HEK293T (cell line): ENCODE measurements at regions not wholly inside any gene's neighbourhood (a gene's known extent, or its start where the extent isn't known, plus 50 kb on each side); places are given as distances from the start of the nearest gene placed in this dataset.

ENCODE experiments used
- ELF4 ChIP-seq: fragments of 450-650 bp; IDR thresholded peaks from 2 replicates; pipeline ENCODE4 v1.6.1; 2017; ENCODE audit warnings: antibody characterized with exemption
- FOXK2 ChIP-seq: fragments of 450-650 bp; IDR thresholded peaks from 2 replicates; pipeline ENCODE4 v1.6.1; 2016; ENCODE audit warnings: mild to moderate bottlenecking
- FOXM1 ChIP-seq: fragments of 450-650 bp; IDR thresholded peaks from 2 replicates; pipeline ENCODE4 v1.6.1; 2017; ENCODE audit warnings: mild to moderate bottlenecking, borderline replicate concordance
- HDGF ChIP-seq: fragments of 450-650 bp; IDR thresholded peaks from 2 replicates; pipeline ENCODE4 v1.6.1; 2017; ENCODE audit warnings: antibody characterized with exemption, borderline replicate concordance
- LEF1 ChIP-seq: fragments of 450-650 bp; IDR thresholded peaks from 2 replicates; pipeline ENCODE4 v1.6.1; 2017; ENCODE audit warnings: mild to moderate bottlenecking, borderline replicate concordance
- SP1 ChIP-seq: fragments of 450-650 bp; IDR thresholded peaks from 2 replicates; pipeline ENCODE4 v1.6.1; 2017
- SUZ12 ChIP-seq: fragments of 450-650 bp; IDR thresholded peaks from 2 replicates; pipeline ENCODE4 v1.6.1; 2016; ENCODE audit warnings: mild to moderate bottlenecking
- TARDBP ChIP-seq: fragments of 450-650 bp; IDR thresholded peaks from 2 replicates; pipeline ENCODE4 v1.6.1; 2016
- ZNF384 ChIP-seq: fragments of 450-650 bp; IDR thresholded peaks from 2 replicates; pipeline ENCODE4 v1.6.1; 2016

GRCh38 chr13:105982219-105982930 is 553.1 kb downstream of the EFNB2 start:
- no peak for TF ChIP-seq ELF4
- no peak for TF ChIP-seq FOXK2
- TF ChIP-seq TARDBP, result no peak
- TF ChIP-seq SUZ12, result no peak
- TF ChIP-seq FOXM1, result no peak
- no peak for TF ChIP-seq ZNF384
- TF ChIP-seq LEF1, result no peak
- no peak for TF ChIP-seq SP1
- TF ChIP-seq HDGF, result no peak
